Inferior parietal cortex (tissue), 1 donor: ENCODE measurements at regions not wholly inside any gene's neighbourhood (a gene's known extent, or its start where the extent isn't known, plus 50 kb on each side); places are given as distances from the start of the nearest gene placed in this dataset.
"Not testable (repeated sequence)": the region's sequence is repeated elsewhere in the genome, so short reads cannot be mapped to it uniquely, and the experiment has no call there.

Source experiments
- DNase-seq: peaks from one replicate; pipeline ENCODE4 v3.0.0-alpha.2; 2016; ENCODE audit errors: extremely low spot score

DNA sequence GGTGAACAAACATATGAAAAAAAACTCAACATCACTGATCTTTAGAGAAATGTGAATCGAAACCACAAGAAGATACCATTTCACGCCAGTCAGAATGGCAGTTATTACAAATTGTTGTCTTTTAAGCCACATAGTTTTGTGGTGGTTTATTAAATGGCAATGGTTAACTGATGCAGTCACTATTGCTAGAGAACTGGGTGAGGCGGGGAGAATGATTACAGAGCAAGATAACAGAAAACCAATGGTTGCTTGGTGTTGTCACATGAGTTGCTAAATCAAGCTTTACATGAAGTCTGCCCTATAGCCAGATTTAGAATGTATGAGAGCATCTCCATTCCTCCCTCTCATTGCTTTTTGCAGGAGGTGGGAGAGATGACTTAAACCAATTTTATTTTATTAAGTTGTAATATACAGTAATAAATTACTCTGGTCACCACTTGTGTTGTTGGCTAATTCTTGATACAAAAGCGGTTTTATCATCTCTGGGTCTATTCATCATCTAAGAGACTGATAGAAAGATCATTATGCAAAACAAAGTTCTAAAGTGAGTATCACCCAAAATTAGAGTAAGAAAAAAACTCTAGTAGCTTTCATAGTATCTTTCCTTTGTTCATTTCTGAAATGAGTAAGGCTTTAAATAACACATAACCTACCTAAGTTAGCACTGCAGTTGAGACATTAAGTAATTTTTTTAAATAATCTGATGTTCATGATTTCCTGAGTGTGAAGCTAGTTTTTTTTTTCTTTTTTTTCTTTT lies 859.5 kb downstream of the STIM2 start:
- DNase-seq, result no peak

DNA sequence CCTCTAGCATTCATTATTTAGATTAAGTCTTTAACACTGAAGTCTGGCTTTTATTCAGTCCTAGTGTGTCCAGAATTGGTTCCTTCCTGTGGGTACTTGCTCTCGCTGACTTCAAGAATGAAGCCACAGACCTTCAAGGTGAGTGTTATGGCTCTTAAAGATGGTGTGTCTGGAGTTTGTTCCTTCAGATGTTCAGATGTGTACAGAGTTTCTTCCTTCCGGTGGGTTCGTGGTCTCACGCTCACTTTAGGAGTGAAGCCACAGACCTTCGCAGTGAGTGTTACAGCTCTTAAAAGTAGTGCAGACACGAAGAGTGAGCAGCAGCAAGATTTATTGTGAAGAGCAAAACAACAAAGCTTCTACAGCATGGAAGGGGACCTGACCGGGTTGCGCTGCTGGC lies 860.6 kb downstream of the STIM2 start:
- no peak for DNase-seq

DNA sequence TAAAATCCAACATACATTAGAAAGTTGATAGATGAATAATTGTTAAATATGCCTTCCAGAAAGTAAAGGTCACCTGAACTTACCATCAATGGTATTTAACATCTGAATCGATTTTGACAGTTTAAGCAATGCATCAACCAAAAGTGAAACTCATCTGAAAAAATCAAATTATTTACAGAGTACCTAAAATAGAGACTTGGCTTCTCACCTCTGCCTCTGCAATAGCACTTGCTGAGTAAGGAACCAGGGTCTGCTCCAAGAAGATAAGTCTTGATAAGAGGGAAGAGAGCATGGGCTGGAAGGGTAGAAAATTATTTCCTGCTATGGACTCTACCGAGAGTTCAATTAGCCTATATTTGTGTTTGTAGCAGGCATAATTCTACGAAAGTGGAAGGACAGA lies 868.3 kb downstream of the STIM2 start:
- no peak for DNase-seq

DNA sequence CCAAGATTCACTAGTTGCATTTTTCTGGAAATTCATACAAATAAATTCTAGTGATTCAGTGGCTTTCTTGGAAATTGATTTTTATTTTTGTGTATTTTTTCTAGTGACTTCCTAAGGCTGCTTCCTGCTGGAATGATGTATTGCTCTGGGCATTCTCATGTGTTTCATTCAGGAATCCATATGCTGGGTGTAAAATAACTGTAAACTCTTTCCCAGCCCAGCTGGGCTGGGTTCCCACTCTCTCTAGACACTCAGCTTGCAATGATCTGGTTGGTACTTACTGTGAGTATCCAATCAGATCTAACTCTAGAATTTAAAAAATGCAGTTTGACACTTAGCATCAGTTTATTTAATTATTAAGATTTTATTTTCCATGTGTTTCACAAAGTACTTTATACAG lies 882.2 kb downstream of the STIM2 start:
- DNase-seq, result no peak

DNA sequence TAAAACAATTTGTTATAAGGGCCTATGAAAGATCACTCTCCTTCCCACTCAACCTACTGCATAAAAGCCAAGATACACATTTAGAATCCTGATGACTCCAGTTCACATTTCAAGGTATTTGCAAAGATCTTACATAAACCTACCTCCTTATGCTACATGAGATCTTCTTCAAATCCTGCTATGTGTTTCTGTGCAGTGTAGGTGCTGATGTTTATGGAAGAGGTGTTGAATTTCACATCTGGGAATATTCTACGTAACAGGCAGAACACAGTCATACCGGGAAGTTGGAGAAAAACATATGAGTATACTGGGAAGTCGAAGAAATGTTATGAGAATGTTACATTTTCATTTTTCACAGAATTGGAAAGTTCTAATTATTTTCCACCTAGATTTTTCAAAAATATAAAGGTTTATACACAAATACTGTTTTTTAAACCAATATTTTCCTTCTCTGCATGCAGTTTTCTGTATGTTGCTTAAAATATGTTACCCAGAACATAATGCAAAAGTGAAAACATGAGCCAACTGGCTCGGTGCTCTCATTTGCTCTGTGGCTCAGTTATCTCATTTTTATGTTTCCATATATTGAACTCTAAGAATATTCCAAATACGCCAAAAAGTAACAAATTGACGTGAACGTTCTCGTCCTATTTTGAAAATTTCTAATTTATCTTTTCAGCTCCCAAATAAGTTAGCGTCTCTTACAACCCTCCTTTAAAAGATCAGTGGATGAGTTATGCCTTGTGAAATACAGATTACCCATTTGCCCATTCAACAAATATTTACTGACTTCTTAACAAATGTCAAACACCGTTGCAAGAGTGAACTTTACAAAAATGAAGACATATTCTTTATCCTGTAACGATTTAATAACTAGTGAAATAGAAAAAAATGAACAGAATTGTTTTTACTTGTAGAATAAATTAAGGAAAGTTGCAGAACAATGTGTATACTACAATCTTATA lies 899.3 kb downstream of the STIM2 start:
- peak; percentile 17 for DNase-seq

DNA sequence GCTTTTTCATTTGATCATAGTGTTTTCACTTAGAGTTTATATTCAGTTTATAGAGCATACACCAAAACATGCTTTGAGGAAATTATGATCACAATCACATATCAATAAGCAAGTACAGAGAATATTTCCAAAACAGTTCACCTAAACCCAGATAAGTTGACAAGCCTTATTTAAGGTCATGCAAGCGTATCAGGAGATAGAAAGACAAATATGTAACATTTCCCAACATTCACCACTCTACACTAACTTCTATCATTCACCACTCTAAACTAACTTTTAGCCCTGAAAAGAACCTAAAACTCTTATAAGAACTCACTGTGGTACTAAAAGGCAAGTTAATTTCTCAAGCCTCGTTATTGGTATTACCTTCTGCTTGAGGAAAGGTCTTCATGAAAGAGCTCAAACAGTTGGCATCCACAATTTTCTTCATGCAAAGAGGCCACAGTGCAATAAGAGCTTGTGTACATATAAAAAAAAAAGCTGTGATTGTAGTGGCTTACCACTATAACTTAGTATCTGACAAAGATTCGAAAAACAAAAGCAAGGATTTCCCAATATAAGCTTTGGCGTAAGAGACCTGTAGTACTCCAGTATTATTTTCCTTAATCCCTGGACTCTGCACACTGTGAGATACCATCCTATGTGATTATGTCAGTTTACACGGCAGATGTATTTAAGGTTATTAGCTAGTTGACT lies 903.3 kb downstream of the STIM2 start:
- DNase-seq, result no peak

DNA sequence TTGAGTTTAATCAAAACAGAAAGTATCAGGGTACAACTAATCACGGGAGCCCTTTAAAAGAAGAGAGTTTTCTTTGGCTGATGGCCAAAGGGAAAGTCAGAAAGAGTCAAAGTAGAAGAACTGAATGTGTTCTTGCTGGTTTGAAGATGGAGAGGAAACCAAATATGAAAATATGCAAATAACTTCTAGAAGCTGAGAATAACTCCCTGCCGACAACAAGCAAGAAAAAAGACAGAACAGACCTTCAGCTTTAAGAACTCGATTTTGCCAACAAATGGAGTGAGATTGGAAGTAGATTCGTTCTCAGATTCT lies 903.8 kb downstream of the STIM2 start:
- DNase-seq, result no peak

DNA sequence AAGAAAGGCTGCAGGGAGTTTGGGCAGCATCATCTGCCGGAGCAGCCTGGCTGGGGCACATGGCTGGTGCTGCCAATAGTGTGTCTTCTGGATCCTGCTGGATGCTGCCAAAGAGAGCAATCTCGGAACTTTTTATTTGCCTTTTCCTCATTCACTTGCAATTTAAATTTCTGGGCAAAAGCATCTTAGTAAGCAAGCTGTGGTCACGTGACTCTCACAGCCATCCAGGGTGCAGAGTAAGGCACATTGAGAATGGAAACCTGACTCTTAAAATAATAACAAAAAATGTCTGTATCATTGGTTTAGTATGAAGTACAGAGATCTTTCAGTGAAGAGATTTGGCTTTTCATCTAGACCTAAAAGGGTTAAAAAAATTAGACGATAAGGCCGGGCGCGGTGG lies 910.3 kb downstream of the STIM2 start:
- no peak for DNase-seq

DNA sequence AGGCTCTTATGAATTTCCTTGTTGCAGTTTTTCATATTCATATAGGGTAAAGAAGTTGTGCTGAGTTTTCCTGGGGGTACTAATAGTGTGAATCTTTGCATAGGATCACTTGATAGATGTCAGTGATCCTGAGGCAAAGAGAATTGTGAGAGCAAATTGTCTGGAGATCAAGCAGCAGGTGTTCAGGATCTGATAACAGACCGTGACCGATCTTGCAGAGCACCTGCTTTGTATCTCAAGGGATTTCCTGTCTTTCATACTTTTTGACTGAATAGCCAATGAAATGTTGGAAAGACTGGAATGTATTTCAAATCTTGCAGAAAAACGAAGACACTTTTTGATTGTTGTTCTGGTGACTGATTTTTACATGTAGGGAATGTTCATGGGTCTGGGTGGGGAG lies 914.5 kb downstream of the STIM2 start:
- no peak for DNase-seq

DNA sequence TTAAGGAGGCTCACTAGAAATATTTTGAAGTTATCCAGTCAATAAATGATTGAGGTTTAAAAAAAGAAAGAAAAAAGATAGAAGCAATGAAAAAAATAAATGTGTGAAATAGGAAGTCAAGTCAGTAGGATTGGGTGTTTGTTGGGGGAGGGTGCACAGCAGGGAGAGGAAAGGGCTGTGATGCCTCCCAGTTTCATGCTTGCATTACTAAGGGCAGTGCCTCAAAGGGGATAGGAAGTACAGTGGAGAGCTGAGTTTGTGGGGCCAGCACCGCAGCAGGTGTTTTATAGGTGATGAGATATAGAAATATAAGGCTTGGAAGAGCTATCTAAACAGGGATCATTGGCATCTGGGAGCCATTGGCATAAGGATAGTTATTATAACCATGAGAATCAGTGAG lies 919.2 kb downstream of the STIM2 start:
- no peak for DNase-seq

DNA sequence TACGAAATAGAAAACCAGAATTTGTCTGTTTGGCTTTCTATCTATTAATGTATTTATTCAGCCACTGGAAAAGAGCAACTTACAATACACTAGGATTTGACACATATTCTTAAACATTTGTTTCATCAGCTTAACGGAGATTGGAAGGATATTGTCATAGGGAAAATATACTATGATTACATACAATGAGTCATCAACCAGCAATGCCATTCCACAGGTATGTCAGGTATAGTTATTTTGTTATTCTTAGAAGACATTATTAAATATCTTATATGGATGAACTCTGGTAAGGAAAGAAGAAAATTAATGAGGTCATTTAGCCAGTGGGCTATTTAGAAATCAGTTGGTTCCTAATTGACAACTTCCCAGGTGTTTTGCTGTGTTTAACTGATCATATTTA lies 926.6 kb downstream of the STIM2 start:
- DNase-seq, result no peak

DNA sequence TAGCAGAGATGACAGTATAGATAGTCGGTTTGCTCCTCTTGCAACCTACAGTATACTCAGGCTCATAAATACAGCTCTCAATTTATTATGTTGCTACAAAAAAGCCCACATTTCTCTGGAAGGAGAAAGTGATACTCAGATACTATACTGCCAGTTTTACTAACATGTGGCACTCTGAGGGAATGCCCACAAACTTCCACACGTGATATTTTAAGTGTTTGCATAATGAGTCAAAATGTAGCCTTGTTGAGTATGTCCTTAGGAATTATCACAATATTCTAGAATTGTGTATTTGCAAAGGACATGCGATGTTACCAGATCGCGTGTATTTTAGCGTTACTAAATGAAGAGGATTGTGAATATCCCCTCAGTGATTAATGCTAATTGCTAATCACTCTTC lies 929.1 kb downstream of the STIM2 start:
- DNase-seq, result no peak

DNA sequence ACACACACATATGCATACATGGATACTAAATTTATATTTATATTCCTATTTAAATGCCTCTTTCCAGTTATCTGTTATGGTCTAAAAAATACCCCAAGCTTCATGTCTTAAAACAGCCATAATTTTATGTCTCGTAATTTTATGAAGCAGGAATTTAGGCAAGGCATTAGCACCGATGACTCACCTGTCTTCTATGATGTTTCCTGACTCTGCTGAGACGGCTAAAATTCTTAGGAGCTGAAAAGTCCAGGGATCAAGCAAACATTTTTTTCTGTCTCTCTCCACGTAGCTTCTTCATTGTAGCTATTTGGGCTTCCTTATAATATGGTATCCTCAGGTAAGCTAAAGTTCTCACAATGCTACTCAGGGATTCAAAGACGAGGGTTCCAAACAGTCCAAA lies 930.3 kb downstream of the STIM2 start:
- DNase-seq, result no peak

DNA sequence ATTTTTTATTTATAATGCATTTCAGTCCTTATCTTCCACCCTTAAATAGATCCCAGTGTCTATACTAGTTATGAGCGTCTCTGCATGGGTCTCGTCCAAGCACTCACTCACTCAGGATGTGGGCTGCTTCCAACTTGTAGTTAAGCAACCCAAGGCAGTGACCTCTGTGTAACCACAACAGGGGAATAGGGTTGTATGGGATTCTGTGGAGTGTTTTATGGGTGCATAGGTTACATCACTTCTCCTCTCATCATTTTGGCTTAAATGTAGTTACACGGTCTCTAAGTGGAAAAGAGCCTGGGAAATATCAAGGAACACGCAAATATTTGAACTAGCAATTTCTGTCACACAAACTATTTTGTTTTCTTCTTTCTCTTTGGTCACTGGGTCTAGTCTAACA lies 931.0 kb downstream of the STIM2 start:
- no peak for DNase-seq

DNA sequence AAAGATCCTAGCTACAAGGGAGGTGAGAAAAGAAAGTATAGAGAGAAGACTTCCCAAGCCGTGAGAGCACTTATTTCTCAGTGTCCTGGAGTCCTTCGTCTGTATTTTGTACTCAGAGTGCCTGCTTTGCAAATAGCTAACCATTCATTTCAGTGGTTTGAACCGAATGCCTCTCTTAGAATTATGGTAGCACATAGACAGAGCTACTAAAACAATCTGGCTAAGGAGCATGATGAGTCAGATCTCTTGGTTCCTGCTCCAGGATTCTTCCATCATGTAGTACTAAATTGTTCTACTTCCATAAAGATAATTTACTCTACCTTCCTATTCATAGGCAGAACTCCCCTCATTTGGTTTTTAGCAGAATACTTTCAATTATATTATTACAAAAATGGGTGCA lies 946.6 kb downstream of the STIM2 start:
- no peak for DNase-seq

DNA sequence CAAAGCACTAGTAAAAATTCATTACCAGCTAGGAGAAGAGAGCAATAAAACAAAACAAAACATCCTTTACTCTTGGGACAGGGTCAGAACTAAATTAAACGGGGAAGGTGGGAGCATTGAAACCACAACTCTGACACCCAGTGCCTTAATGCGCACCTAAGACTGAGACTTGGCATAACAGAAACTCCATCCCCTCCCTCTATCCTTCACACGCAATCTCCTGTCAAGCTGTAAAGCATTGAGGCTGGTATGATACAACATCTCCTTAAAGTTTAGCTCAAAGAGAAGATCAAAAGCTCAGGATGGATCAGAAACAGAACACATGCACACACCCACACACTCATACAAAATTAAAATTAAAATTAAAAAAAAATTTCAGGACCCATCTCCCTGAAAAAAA lies 951.3 kb downstream of the STIM2 start:
- DNase-seq, result no peak

DNA sequence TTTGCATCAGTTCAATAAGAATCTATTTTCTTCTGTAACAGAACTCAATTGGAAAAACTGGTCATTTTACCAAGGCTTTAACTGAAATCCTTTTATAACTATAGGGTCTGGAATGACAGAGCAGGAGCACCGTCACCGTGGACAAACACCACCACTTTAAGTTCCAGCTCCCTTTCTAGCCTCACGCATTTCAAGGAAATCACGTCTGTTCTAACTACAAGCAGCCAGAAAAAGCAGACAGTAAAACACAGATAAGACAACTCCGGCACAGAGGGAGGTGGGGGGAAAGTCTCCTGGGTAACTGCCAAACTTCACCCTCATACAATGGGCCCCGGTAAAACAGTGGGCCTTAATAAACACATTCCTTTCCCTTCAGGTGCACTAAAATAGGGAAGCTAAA lies 952.6 kb downstream of the STIM2 start:
- not testable (repeated sequence) for DNase-seq

DNA sequence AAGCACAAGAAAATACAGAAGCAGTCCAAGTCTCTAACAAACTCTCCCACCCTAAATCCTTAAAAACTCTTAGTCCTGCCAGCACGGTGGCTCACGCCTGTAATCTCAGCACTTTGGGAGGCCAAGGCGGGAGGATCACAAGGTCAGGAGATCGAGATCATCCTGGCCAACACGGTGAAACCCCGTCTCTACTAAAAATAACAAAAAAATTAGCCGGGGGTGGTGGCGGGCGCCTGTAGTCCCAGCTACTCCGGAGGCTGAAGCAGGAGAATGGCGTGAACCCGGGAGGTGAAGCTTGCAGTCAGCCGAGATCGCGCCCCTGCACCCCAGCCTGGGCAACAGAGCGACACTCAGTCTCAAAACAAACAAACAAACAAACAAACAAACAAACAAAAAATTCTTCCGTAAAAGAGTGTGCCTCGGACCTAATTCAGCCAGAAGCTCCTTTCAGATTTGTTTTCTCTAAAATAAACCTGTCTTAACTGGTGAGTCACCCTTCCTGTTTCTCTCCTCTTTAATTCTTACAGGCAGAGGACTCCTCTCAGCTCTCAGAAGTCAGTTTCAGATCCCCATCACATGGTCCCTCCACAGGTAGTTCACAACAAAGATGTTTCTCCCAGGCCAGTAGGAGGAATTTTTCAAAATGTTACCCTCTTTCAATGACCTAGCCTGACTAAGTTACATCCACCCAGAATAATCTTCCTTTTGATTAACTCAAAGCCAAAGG lies 953.2 kb downstream of the STIM2 start:
- not testable (repeated sequence) for DNase-seq

DNA sequence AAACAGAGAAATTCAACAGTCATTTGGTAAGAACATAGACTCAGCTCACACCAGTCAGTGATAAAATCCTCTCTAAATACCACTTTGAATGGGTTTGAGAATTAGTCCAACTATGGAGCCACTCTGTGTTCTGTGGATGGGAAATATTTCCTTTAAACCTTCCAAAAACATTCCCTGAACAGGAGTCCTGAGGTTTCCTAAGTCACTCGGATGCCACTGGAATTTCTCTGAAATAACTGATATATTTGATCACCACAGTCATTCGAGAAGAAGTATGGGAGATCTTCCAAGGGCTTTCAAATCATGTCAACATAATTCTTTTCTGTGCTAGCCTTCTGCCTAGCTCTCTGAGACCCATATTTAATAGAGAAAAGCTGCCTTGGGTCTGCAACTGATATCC lies 958.6 kb downstream of the STIM2 start:
- no peak for DNase-seq

DNA sequence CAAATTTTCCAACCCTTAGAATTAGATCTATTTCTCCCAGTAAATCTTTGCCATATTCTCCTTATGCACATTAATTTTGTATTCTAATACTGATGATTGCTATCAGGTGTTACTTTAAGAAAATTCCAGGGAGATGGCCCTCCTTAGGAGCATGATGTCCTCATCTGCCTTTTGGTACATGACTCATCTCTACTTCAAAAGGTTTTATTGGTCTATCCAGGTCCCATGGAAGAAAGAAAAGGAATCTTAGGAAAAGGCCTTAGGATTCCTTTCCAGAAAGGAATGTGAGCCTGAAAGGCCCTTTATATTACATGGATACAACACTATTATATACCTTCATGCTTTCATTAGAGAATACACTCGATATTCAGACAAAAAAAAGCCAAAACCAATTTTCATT lies 968.2 kb downstream of the STIM2 start:
- no peak for DNase-seq

DNA sequence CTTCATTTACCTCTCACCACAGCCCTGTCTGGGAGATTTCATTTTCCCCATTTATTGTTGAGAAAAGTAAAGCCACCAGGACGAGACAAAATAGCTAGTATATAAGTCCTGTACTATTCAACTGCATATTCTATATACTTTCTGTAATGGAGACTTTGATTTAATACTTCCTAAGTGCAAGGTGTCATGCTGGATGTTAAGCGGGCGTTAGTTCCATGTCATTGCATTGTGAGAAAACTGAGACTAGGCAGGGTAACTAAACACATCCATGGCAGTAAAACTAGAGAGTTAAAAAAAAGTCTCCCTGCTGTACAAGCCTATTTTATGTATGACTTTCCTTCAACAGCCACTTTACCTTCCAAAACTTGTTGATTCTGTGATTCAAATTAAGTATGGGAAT lies 969.6 kb downstream of the STIM2 start:
- no peak for DNase-seq

DNA sequence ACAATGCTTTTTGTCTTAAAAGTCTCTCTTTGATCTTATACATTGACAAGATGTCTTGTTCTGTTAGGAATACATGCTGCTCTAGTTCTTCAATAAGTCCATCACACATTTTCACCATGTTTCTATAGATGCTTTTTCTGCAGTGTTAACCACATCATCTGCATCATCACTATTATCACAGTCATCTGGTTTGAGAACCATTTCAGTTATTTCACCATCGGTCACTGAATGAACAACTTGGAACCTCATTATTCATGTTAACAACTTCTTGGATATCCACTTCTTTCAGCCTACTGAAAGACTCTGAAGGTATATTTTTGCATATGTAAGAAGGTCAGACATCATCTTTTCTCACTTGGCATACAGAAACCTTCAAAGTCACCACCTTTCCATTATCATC lies 975.2 kb downstream of the STIM2 start:
- no peak for DNase-seq
